Smooth muscle cell (in vitro differentiated cells): ENCODE measurements at regions not wholly inside any gene's neighbourhood (a gene's known extent, or its start where the extent isn't known, plus 50 kb on each side); places are given as distances from the start of the nearest gene placed in this dataset.
"Not testable (repeated sequence)": the region's sequence is repeated elsewhere in the genome, so short reads cannot be mapped to it uniquely, and the experiment has no call there.

ENCODE experiments used
- DNase-seq: peaks from one replicate; lab custom pipeline; 2025; ENCODE audit not compliant: unreplicated experiment; lab: John Stamatoyannopoulos, UW
- H2AFZ ChIP-seq: fragments of 200-600 bp; sonication (generic); 2 replicates; pipeline ENCODE4 v1.6.0; 2016; ENCODE audit warnings: antibody characterized with exemption, low read depth, mild to moderate bottlenecking
- H3F3A ChIP-seq: fragments of 200-600 bp; sonication (generic); 2 replicates; pipeline ENCODE4 v1.6.0; 2017; ENCODE audit warnings: antibody characterized with exemption, low read depth
- H3K27ac ChIP-seq: fragments of 200-600 bp; sonication (generic); 2 replicates; pipeline ENCODE4 v1.5.1; 2016; ENCODE audit warnings: low read depth, mild to moderate bottlenecking
- H3K27me3 ChIP-seq: fragments of 200-600 bp; sonication (generic); 2 replicates; pipeline ENCODE4 v1.6.1; 2016; ENCODE audit warnings: low read depth, mild to moderate bottlenecking
- H3K36me3 ChIP-seq: fragments of 200-600 bp; sonication (generic); 2 replicates; pipeline ENCODE4 v1.5.1; 2016; ENCODE audit warnings: low read depth
- H3K4me1 ChIP-seq: fragments of 200-600 bp; sonication (generic); 2 replicates; pipeline ENCODE4 v1.5.1; 2016; ENCODE audit warnings: low read depth
- H3K4me2 ChIP-seq: fragments of 200-600 bp; sonication (generic); 2 replicates; pipeline ENCODE4 v1.6.0; 2016; ENCODE audit warnings: mild to moderate bottlenecking
- H3K4me3 ChIP-seq: fragments of 200-600 bp; sonication (generic); 2 replicates; pipeline ENCODE4 v1.5.1; 2016; ENCODE audit warnings: mild to moderate bottlenecking
- H3K79me2 ChIP-seq: fragments of 200-600 bp; sonication (generic); 2 replicates; pipeline ENCODE4 v1.6.0; 2016; ENCODE audit warnings: low read depth, mild to moderate bottlenecking
- H3K9ac ChIP-seq: fragments of 200-600 bp; sonication (generic); 2 replicates; pipeline ENCODE4 v1.6.0; 2016; ENCODE audit warnings: low read depth
- H3K9me3 ChIP-seq: fragments of 200-600 bp; sonication (generic); replicated peaks from 2 replicates; pipeline ENCODE4 v1.5.1; 2016; ENCODE audit warnings: low read depth
- H4K20me1 ChIP-seq: fragments of 200-600 bp; sonication (generic); 2 replicates; pipeline ENCODE4 v1.6.0; 2016; ENCODE audit warnings: low read depth
- WGBS: methylation state at CpG from one replicate; pipeline ENCODE4 v1.1.7; 2016; ENCODE audit warnings: low lambda C conversion rate; 5-methylcytosine and 5-hydroxymethylcytosine counted together
- TF ChIP-seq, protein P1 (sequence below): fragments of 200-600 bp; sonication (generic); IDR thresholded peaks from 2 replicates; pipeline ENCODE4 v1.5.1; 2017; ENCODE audit warnings: borderline replicate concordance, mild to moderate bottlenecking, antibody characterized with exemption; ENCODE audit not compliant: insufficient read depth, poor library complexity, severe bottlenecking

- DNase-seq: no peak
- H3K4me2 ChIP-seq: no peak overlapping the region
- H4K20me1 ChIP-seq: no peaks in the 10 kb centered on the region
- H3K4me1 ChIP-seq: no peaks in the 10 kb centered on the region
- H3K9ac ChIP-seq: no peak overlapping the region
- no peaks in the 10 kb centered on the region for H3K27me3 ChIP-seq
- no peak overlapping the region for H3K27ac ChIP-seq
- no peak overlapping the region for H2AFZ ChIP-seq
- no peaks in the 10 kb centered on the region for H3K79me2 ChIP-seq
- H3K9me3 ChIP-seq: no peaks in the 10 kb centered on the region
- H3K4me3 ChIP-seq: no peak overlapping the region
- no peaks in the 10 kb centered on the region for H3K36me3 ChIP-seq
- 92% methylated on average over 2 of the region's 2 CpGs for WGBS
- no peaks in the 10 kb centered on the region for H3F3A ChIP-seq
- TF ChIP-seq, protein P1, sequence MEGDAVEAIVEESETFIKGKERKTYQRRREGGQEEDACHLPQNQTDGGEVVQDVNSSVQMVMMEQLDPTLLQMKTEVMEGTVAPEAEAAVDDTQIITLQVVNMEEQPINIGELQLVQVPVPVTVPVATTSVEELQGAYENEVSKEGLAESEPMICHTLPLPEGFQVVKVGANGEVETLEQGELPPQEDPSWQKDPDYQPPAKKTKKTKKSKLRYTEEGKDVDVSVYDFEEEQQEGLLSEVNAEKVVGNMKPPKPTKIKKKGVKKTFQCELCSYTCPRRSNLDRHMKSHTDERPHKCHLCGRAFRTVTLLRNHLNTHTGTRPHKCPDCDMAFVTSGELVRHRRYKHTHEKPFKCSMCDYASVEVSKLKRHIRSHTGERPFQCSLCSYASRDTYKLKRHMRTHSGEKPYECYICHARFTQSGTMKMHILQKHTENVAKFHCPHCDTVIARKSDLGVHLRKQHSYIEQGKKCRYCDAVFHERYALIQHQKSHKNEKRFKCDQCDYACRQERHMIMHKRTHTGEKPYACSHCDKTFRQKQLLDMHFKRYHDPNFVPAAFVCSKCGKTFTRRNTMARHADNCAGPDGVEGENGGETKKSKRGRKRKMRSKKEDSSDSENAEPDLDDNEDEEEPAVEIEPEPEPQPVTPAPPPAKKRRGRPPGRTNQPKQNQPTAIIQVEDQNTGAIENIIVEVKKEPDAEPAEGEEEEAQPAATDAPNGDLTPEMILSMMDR: no peak
Measured at GRCh38 chr3:161700998-161701397, 204.4 kb downstream of the OTOL1 start.

DNA sequence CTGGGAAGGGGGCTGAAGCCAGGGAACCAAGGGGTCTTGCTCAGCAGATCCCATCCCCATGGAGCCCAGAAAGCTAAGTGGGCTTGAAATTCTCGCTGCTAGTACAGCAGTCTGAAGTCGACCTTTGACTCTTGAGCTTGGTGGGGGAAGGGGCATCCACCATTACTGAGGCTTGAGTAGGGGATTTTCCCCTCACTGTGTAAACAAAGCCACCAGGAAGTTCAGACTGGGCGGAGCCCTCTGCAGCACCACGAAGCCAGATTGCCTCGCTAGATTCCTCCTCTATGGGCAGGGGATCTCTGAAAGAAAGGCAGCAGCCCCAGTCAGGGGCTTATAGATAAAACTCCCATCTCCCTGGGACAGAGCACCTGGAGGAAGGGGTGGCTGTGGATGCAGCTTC lies 210.6 kb downstream of the OTOL1 start:
- H4K20me1 ChIP-seq, H3K4me3 ChIP-seq, H3K9ac ChIP-seq, H3K79me2 ChIP-seq, H2AFZ ChIP-seq, H3K4me1 ChIP-seq, H3K9me3 ChIP-seq, H3K27me3 ChIP-seq, H3F3A ChIP-seq, H3K36me3 ChIP-seq, H3K4me2 ChIP-seq, DNase-seq, H3K27ac ChIP-seq: not testable (repeated sequence)
- WGBS: 89% methylated on average over 5 of the region's 5 CpGs

DNA sequence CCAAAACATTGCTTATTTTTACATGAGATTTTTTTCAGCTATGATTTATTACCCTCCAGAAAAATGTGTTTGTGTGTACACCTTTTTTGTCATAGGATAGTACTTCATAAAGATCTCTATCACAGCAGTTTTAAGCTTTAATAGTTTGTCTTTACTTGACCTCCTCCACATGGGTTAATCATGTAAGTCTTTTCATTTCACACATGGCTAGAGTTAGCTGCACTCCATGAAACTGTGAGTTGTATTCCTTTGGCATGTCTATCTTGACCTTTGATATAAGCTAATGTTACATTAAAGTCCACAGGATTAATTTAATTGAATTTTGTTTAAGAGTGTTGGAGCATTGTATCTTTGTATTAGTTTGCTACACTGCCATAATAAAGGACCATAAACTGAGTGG lies 217.1 kb downstream of the OTOL1 start:
- H2AFZ ChIP-seq: no peak overlapping the region
- H3K27ac ChIP-seq: no peak overlapping the region
- no peak overlapping the region for H3K4me2 ChIP-seq
- H3K27me3 ChIP-seq: no peaks in the 10 kb centered on the region
- no peaks in the 10 kb centered on the region for H3F3A ChIP-seq
- H3K9me3 ChIP-seq: no peaks in the 10 kb centered on the region
- no peak overlapping the region for H3K4me3 ChIP-seq
- TF ChIP-seq, protein P1: no peak
- no peaks in the 10 kb centered on the region for H3K4me1 ChIP-seq
- H3K9ac ChIP-seq: no peak overlapping the region
- no peaks in the 10 kb centered on the region for H4K20me1 ChIP-seq
- H3K79me2 ChIP-seq: no peaks in the 10 kb centered on the region
- no peak for DNase-seq
- no peaks in the 10 kb centered on the region for H3K36me3 ChIP-seq

DNA sequence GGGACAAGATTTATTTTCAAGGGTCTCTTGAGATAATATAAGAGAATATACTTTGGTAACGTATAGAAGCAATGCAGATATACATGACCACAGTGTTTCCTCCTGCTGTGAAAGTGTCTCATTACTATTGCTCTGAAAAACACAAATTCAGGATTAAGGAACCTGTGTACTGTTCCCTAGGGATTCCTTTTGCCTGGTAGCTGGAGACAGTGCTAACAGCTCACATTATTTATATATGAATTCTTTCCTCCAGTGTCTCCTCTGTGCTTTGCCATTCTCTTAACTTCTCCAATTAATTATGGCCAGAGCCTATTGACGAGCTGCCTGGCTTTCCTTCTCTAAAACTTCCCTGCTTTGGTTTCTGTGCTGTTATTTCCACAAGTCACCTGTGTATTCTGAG lies 235.4 kb downstream of the OTOL1 start:
- Histone ChIP-seq H3K27ac (no peak overlapping the region), H2AFZ (no peak overlapping the region), H3K9ac (no peak overlapping the region), H3K27me3 (no peaks in the 10 kb centered on the region), H3K9me3 (no peaks in the 10 kb centered on the region), H4K20me1 (no peaks in the 10 kb centered on the region), H3K79me2 (no peaks in the 10 kb centered on the region), H3K4me2 (no peak overlapping the region), H3K36me3 (no peaks in the 10 kb centered on the region), H3K4me1 (no peaks in the 10 kb centered on the region), H3K4me3 (no peak overlapping the region), H3F3A (no peaks in the 10 kb centered on the region)
- DNase-seq: no peak
- TF ChIP-seq, protein P1: no peak
- 87% methylated on average over 2 of the region's 2 CpGs for WGBS
